GM08714 (cell line): ENCODE measurements at regions not wholly inside any gene's neighbourhood (a gene's known extent, or its start where the extent isn't known, plus 50 kb on each side); places are given as distances from the start of the nearest gene placed in this dataset.
"Not testable (repeated sequence)": the region's sequence is repeated elsewhere in the genome, so short reads cannot be mapped to it uniquely, and the experiment has no call there.

Source experiments
- H3K4me3 ChIP-seq: fragments of 200-500 bp; sonication (Bioruptor generic); 2 replicates; pipeline ENCODE4 v1.5.1; 2014; ENCODE audit warnings: mild to moderate bottlenecking, low read length, inconsistent platforms
- ZNF274 ChIP-seq: IDR thresholded peaks from 2 replicates; pipeline ENCODE4 v1.6.1; 2012; ENCODE audit warnings: mild to moderate bottlenecking, low read depth, low read length

DNA sequence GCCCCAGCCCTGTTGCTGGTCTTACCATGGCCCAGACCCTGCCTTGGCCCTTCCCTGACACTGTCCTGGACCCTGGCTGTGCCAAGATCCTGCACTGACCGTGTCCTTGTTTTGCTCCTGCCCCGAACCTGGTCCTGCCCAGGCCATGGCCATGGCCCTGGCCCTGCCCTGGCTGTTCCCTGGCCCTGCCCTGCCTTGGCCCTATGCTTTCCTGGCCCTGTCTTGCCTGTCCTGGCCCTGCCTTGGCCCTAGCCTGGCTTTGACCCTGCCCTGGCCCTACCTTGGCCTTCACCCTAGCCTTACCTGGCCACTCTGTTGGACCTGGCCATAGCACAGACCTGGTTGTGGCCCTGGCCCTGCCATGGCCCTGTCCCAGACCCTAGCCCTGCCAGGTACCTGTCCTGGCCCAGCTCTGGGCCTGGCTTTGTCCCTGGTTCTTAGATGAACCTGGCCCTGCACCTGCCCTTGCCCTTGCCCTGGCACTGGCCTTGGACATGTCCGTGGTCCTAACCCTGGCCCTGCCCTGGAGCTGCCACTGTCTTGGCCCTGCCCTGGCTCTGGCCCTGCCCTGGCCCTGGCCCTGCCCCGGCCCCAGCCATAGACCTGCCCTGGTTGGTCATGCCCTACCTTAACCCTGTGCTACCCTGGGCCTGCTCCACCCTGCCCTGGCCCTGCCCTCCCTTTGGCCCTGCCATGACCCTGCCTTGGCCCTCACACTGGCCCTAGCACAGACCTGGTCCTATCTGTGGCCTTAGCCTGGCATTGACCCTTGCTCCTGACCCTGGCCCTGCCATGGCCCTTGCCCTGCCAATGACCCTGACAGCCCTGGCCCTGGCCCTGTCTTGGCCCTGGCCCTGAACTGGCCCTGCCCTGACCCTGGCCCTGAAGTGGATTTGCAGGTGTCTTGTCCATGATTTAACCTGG lies 238.1 kb downstream of the GOLGA6L6 start:
- H3K4me3 ChIP-seq, result not testable (repeated sequence)

GRCh38 chr15:20302141-20303069 lies 239.2 kb downstream of the GOLGA6L6 start:
- H3K4me3 ChIP-seq, result not testable (repeated sequence)

- not testable (repeated sequence) for H3K4me3 ChIP-seq
Observed at GRCh38 chr15:20301471-20302081, 240.0 kb downstream of the GOLGA6L6 start.

GRCh38 chr15:20301041-20301390 lies 240.6 kb downstream of the GOLGA6L6 start:
- H3K4me3 ChIP-seq, result not testable (repeated sequence)

- not testable (repeated sequence) for H3K4me3 ChIP-seq
Observed at GRCh38 chr15:20300351-20301040, 241.1 kb downstream of the GOLGA6L6 start.

DNA sequence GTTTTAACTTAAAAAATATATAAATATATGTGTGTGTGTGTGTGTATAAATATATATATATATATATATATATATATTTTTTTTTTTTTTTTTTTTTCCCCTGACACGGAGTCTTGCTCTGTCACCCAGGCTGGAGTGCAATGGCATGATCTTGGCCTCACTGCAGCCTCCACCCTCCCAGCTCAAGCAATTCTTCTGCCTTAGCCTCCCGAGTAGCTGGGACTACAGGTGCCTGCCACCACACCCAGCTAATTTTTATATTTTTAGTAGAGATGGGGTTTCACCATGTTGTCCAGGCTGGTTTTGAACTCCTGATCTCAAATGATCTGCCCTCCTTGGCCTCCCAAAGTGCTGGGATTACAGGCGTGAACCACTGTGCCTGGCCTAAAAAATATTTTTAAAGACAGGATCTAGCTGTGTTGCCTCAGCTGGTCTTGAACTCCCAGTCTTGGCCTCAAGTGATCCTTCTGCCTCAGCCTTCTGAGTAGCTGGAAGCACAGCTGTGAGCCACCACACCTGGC lies 243.9 kb downstream of the GOLGA6L6 start:
- not testable (repeated sequence) for H3K4me3 ChIP-seq

- not testable (repeated sequence) for H3K4me3 ChIP-seq
Observed at GRCh38 chr15:20296261-20296660, 245.3 kb downstream of the GOLGA6L6 start.

DNA sequence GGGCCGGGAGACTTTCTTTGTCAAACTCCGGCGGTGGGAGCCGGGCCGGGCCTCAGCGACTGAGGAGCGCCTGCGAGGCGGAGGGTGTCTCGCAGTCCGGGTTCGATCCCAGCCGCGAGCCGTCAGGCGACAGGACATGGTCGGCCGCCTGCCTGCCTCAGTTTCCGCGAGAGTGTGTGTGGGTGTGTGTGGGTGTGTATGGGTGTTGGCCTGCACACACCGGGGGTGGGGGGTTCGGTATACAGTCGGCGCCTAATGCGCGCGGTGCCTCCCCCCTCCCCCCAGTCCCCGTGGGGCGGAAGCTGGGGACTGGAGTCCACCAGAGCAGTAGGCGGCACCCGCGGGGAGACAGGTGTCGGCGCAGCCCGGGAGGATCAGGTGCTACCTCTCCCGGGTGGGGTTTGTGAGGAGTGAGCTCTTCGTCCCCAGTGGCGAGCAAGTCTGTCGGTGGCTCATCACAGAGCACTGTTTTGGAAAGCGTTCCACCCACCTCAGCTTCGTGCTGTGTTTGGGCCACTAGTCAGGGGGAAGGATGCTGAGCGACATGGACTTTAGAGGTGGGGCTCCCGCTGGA lies 246.3 kb downstream of the GOLGA6L6 start:
- no peak for TF ChIP-seq ZNF274
- no peak overlapping the region for H3K4me3 ChIP-seq

GRCh38 chr15:20294651-20295237 lies 246.9 kb downstream of the GOLGA6L6 start:
- no peak overlapping the region for H3K4me3 ChIP-seq
- TF ChIP-seq ZNF274, result no peak

DNA sequence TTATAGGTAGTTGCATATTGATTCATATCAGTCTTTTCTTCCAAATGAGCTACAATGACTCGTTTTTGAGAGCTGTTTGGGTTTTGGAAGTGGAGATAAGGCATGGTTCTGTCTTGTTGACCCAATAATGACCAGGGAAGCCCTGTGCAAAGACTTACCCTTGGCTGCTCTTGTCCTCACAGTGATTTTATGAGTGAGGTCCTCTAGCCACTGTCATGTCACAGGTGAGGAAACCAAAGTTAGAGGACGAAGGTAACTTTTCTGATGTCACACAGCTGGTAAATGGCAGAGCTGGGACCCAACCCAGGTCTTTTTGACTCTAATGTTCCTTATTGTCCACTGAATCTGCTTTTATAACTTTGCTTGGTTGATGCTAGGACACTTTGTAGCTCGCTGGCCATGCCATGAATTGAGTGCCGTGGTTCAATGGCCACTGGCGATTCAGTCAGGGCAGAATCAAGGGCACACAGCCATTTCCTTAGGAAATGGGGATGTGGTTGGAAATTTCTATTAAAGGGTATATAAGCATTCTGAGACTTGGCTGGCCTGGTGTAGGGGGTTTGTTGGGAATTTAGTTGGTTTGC lies 249.1 kb downstream of the GOLGA6L6 start:
- not testable (repeated sequence) for H3K4me3 ChIP-seq

DNA sequence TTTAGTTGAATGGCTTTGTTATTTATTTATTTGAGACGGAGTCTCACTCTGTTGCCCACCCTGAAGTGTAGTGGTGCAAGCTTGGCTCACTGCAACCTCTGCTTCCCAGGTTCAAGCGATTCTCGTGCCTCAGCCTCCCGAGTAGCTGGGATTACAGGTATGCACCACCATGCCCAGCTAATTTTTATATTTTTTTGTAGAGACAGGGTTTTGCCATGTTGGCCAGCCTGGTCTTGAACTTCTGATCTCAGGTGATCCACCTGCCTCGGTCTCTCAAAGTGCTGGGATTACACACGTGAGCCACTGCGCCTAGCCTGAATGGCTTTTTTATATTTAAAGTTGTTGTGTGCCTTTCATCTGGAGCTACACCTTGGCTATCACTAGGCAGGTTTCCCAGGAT lies 250.0 kb downstream of the GOLGA6L6 start:
- H3K4me3 ChIP-seq, result not testable (repeated sequence)

GRCh38 chr15:20290606-20291005 lies 251.0 kb downstream of the GOLGA6L6 start:
- not testable (repeated sequence) for H3K4me3 ChIP-seq

GRCh38 chr15:20289538-20290103 lies 252.0 kb downstream of the GOLGA6L6 start:
- H3K4me3 ChIP-seq, result not testable (repeated sequence)

GRCh38 chr15:20288800-20289537 lies 252.6 kb downstream of the GOLGA6L6 start:
- H3K4me3 ChIP-seq, result not testable (repeated sequence)

GRCh38 chr15:20286559-20286958 lies 255.0 kb downstream of the GOLGA6L6 start:
- not testable (repeated sequence) for H3K4me3 ChIP-seq

GRCh38 chr15:20285696-20286300 lies 255.8 kb downstream of the GOLGA6L6 start:
- not testable (repeated sequence) for H3K4me3 ChIP-seq

DNA sequence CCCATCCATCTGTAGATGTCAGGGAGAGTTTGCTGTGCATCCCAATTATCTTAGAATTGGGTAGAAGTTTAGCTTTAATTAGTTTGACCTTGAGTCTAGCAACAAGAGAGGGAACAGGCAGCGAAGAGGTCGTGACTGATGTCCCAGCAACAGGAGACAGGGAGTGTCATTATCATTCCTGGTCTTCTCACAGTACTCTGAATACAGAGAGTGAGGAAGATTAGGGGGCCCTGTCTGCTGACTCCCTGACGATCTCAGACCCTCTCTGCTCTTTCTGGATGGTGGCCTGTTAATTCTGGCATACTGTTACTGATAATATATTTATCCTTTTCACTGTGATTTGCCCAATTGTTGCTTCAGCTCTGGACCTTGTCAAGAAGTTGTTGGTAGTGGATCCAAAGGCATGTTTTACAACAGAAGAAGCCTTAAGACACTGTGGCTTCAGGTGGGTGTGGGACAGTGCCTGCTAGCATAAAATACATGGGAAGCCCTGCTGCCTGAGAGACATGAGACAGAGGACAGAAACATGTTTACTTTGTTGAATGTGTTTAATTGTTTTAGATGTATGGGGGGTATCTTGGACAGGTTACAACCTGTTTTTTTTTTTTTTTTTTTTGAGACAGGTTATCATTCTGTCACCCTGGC lies 256.6 kb downstream of the GOLGA6L6 start:
- not testable (repeated sequence) for H3K4me3 ChIP-seq
